Left renal cortex interstitium (tissue), 4 donors: ENCODE measurements at regions not wholly inside any gene's neighbourhood (a gene's known extent, or its start where the extent isn't known, plus 50 kb on each side); places are given as distances from the start of the nearest gene placed in this dataset.

Experiments used
- DNase-seq, 4 donors: peaks; one replicate each; pipeline ENCODE4 v3.0.0-alpha.2; 2013; ENCODE audit warnings: low read depth in 4 of 4, low spot score in 2 of 4, missing footprints in 1 of 4

DNA sequence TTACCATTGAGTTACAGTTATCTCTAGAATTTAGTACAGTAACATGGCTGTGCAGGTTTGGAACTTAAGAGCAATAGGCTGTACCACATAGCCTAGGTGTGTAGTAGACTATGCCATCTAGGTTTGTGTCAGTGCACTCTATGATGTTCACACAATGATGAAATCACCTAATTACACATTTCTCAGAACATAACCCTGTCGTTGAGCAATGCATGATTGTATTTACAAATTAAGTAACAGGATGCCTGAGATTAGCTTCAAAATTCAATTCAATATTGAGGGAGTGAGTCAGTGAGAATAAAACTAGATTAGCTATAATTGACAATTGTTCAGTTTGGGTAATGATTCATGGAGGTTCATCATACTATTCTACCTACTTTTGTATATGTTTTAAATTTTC, 633.8 kb downstream of the IGSF11 start:
- no peak for DNase-seq

DNA sequence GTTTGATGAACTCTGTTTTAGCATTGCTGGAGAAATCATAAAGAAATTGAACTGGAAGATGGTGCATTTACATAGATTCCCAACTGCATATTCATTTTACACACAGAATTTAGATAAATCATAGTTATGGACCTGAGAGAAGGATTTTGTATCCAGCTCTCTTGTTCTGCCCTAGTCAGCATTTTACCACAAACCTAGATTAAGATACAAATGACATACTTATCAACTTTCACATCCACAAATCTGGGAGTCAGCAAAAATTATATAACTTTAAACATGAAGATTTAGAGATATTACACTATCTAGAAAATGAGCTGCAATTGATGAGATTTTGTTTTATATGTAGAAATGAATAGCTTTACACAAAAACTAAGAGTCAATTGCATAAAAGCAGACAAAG, 632.8 kb downstream of the IGSF11 start:
- DNase-seq = no peak

GRCh38 chr3:118402971-118403370, 631.7 kb downstream of the IGSF11 start:
- no peak for DNase-seq

GRCh38 chr3:118406562-118406961, 628.1 kb downstream of the IGSF11 start:
- peak in 1 of 4 donors; percentile 0 for DNase-seq

- no peak for DNase-seq
These were observed 626.2 kb downstream of the IGSF11 start for GRCh38 chr3:118408431-118408830.

DNA sequence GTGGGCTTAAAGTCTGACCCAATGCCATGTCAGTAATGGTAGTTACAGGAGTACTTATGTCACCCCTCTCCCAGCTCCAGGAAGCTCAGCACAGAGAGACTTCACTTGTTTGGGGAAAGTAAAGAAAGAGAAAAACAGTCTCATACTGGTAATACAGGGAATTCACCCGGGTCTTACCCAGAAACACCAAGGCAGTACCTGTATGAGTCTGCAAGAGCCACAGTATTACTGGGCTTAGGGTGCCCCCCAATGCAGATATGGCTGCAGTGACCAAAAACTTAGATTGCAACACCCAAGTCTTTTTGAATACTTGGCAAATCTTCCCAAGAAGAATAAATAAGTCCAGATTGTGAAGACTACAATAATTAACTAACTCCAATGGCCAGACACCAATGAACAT, 622.1 kb downstream of the IGSF11 start:
- DNase-seq = no peak

DNA sequence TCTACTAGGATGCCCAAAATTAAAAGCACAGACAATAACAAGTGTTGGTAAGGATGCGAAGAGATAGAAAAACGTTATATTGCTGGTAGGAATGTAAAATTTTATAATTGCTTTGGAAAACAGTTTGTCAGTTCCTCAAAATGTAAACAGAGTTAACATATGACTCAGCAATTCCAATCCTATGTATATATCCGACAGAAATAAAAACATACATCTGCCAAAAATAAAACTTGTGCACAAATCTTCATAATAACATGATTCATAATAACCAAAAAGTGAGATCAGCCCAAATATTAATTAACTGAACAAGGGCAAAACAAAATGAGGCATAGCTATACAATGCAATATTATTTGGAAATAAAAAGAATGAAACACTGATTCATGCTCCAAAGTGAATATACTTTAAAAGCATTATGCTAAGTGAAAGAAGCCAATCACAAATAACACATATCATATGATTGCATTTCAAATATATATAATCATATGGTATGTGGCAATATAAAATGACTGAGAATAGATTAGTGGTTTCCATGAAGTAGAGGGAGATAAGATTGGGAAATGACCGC, 609.3 kb downstream of the IGSF11 start:
- DNase-seq = no peak

GRCh38 chr3:118433825-118434224, 600.8 kb downstream of the IGSF11 start:
- DNase-seq = no peak

DNA sequence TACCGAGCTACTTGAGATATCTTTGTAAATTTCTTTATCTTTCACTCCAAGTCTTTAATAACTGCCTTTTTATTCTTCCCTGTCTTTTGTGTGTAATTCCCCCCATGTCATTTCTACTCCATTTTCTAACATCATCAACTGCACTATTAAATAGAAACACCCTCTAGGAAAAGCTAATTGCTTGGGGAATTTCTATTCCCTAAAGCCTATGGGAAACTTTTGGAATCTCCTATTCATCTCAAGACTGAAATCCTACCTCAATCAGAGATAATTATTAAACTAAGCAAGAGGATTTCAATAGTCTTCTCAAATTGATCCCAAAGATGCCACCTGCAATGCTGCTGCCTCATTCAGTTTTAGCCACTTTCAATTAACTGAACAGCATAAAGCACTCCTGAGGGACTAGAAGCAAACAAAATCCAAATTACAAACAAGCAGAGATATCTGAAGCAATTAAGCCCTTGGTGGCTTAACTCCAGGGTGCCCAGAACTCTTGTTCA, 598.7 kb downstream of the IGSF11 start:
- no peak for DNase-seq

DNA sequence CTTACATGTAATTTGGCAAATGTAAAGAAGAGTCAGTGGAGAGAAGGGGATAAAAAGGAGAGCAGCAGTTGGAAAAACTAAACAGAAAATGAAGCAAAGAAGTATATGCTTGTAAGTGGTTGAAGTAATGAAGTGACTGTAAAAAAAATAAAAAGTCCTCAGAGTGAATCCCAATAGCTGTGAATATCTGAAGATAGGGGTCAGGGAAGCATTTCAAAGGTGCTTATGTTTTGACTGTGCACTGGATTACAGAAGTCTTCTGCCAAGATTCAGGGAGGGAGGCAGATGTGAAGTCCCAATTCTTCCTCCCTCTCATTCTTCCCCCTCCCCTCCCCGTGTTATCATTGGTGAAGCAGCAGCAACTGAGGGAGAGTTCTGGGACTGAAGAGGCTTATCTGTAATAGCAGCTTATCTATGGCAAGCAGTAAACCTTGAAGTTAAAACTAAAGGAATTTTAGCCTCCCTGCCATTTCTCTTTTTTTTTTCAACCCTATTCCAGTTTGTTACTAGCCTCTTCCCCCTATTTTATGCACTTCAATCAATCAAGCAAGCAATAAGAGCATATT, 597.9 kb downstream of the IGSF11 start:
- no peak for DNase-seq

- DNase-seq = no peak
These were observed 589.6 kb downstream of the IGSF11 start for GRCh38 chr3:118445036-118445435.

DNA sequence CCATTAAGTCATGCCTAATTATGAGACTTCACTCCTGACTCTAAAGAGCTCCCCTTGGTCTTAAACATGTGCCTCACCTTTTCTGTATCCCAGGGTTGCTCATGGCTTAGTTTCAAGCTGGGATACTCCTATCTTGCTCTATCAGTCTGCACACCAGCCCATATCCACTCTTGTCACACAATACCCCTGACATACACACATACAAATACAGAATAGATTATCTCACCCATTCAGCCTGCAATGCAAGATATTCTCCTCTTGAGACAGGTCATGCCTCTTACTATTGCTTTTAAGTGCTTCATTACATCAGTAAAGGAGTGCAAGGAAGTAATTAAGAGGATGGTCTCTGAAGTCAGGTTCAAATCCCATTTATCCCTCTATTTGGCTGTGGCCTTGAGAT, 587.3 kb downstream of the IGSF11 start:
- DNase-seq = no peak

DNA sequence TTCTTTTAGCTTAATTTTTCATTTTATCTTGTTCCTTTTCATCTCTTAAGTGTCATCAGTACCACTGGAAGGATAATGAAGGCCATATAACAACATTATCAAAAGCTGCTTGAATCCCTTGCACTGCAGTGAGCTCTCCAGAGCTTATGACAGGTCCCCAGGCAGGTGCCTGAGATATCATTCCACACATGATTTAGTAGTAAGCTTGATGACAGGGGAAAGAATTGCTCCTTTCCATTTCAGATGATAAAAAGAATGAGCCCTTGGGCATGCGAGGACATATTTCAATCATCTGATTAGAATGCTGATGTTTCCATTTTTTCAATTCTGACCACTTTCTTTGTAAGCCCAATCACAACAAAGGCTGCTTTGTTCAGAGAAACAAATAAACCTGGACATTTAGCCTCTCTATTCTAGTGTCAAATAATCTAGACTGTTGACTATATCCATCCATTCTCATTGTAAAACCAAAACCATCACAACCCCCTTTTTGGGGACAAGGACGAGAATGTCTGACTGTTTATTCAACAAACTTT, 567.8 kb downstream of the IGSF11 start:
- DNase-seq = no peak

DNA sequence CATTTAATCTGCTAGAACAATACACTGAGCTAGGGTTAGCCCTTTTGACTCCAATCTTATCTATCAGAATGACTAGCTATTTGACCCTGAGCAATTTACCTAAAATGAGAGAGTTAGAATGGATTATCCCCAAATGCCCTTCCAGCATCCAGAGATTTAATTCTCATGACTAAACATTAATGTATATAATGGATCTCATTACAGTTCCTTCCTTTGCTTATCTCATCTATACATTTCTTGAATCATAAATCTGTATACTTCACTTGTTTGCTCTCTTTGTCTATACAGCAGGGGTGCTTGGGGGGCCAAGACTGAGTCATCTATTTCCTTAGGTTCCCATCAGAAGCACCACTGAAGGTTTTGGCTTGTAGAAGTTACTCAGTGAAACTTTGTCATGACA, 565.8 kb downstream of the IGSF11 start:
- DNase-seq = no peak

DNA sequence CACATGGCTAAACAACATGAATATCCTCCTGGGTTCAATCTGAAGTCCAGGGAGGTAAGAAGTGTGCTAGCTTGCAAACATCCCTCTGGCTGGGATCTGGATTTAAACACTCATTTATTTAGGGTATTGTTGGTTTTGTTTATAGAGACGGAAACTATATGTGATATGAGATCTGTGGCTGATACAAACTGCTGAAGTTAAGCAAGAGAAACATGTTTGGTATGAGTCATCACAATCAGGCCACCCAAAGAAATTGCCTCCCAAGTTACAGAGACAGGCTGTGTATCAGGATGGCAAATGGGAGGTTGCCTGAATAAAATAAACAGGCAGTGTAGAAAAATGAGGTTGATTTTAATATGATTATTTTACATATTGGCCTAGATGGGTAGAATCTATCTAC, 562.1 kb downstream of the IGSF11 start:
- DNase-seq = no peak

DNA sequence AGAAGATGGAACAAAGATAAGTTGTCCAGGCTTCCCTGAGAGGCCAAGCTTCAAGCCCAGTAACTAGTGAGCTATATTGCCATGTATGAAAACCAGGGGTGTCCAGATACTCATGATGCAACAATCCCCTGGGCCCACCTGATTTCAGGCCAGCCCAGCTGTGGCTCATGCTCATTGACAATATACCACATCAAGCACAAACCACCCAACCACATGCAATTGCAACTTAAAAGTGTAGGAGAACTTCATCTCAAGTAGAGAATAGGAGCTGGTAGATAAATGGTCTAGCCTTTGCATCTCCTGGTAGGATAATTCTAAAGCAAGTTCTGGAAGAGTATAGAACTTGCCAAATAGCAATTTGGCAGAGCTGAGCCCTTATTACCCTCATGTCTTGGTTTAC, 561.3 kb downstream of the IGSF11 start:
- no peak for DNase-seq

- no peak for DNase-seq
These were observed 557.6 kb downstream of the IGSF11 start for GRCh38 chr3:118476885-118477618.

DNA sequence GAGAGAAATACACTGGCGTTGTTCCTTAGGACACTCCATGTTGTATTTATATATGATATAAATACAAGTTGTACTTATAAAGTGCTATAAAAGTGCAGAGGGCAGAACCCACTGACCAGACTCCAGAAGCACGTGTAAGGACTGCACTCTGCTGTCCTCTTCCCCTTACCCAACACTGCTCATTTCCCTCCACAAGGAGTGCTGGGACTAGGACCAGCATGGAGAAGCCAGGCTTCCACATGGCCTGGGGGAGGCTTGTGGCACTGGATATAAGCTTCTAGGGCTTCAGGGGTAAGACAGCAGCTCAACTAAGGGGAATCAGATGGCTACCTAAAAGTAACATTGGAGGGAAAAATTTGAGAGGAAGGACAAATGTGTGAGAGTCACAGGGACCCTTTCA, 556.9 kb downstream of the IGSF11 start:
- no peak for DNase-seq

GRCh38 chr3:118478706-118479276, 555.9 kb downstream of the IGSF11 start:
- DNase-seq = no peak

- DNase-seq = no peak
These were observed 555.3 kb downstream of the IGSF11 start for GRCh38 chr3:118479376-118479775.

- no peak for DNase-seq
These were observed 554.4 kb downstream of the IGSF11 start for GRCh38 chr3:118480101-118480860.
